K562 (cell line): ENCODE measurements at regions not wholly inside any gene's neighbourhood (a gene's known extent, or its start where the extent isn't known, plus 50 kb on each side); places are given as distances from the start of the nearest gene placed in this dataset.
A peak's percentile ranks its signal among the peaks of the same experiment; 100 is the strongest.

Experiments used
- ATAC-seq: fragments of 200-7000 bp; cut with Tn5 transposase; 3 replicates; pipeline ENCODE4 v1.9.1; 2020; ENCODE audit warnings: moderate library complexity
- BruUV-seq: library from RNA; stranded (reverse); fragments of 400-500 nt; replicated peaks from 2 replicates; lab custom pipeline; 2021; lab: Mats Ljungman, UMichigan
- CTCF ChIA-PET: fragments of 300-600 bp; formaldehyde crosslinking; extraction: SDS; loops from one replicate; lab custom pipeline; 2021; ENCODE audit warnings: low intra/inter-chr PET ratio; lab: Yijun Ruan, JAX
- POLR2A ChIA-PET: fragments of 300-600, 350-650 bp; sonication (Branson Sonifier 250); formaldehyde crosslinking; extraction: SDS; loops from one replicate; lab custom pipeline; 2021; ENCODE audit warnings: antibody characterized with exemption, inconsistent platforms; lab: Yijun Ruan, JAX
- DNase-seq, 4 experiments: peaks; one replicate each; pipeline versions ENCODE4 v3.0.0 to v3.0.0-alpha.2; 2011 to 2018; ENCODE audit warnings: low spot score in 3 of 4, mixed read lengths in 3 of 4; ENCODE audit errors: extremely low read depth in 1 of 4
- FAIRE-seq: peaks from 2 replicates; lab custom pipeline; 2011; peaks lifted over from hg19 to GRCh38; lab: Jason Lieb, UNC
- H2AFZ ChIP-seq: 2 replicates; pipeline ENCODE4 v1.6.0; 2011; ENCODE audit warnings: low read depth, low read length, control low read depth, inconsistent platforms
- H3K27ac ChIP-seq: fragments of 200-600 bp; 3 replicates; pipeline ENCODE4 v1.8.0; 2011; ENCODE audit warnings: low read depth, mild to moderate bottlenecking, control low read depth, inconsistent platforms, low read length, moderate library complexity, mixed read lengths; ENCODE audit errors: extremely low read depth
- H3K27me3 ChIP-seq, 2 experiments: fragments of 300-600 bp in 1 of 2; 2 replicates in 1 of 2; 3 replicates in 1 of 2; pipeline versions ENCODE4 v1.6.0 to v1.8.0; 2011; ENCODE audit warnings: inconsistent platforms in 2 of 2, low read length in 2 of 2, mild to moderate bottlenecking in 1 of 2, mixed read lengths in 1 of 2, moderate library complexity in 1 of 2; ENCODE audit not compliant: control insufficient read depth in 2 of 2, insufficient read depth in 2 of 2
- H3K36me3 ChIP-seq: fragments of 300-600 bp; 3 replicates; pipeline ENCODE4 v1.8.0; 2011; ENCODE audit warnings: mild to moderate bottlenecking, low read length, inconsistent platforms; ENCODE audit not compliant: control insufficient read depth, insufficient read depth
- H3K4me1 ChIP-seq, 2 experiments: fragments of 200-600 bp in 1 of 2; replicated peaks in 1 of 2; 2 replicates in 1 of 2; 3 replicates in 1 of 2; pipeline versions ENCODE4 v1.5.1 to v1.8.0; 2011; ENCODE audit warnings: inconsistent platforms in 2 of 2, low read length in 2 of 2, mild to moderate bottlenecking in 1 of 2, mixed read lengths in 1 of 2, moderate library complexity in 1 of 2; ENCODE audit not compliant: control insufficient read depth in 2 of 2, insufficient read depth in 2 of 2
- H3K4me2 ChIP-seq: 2 replicates; pipeline ENCODE4 v1.6.1; 2011; ENCODE audit warnings: low read length, control low read depth, inconsistent platforms, mixed read lengths; ENCODE audit not compliant: insufficient read depth
- H3K4me3 ChIP-seq: fragments of 200-600 bp; sonication (generic), shearing (Covaris generic); 2 replicates; pipeline ENCODE4 v1.5.1; 2016; ENCODE audit warnings: control low read depth, inconsistent platforms
- H3K79me2 ChIP-seq: fragments of 200-600 bp; 3 replicates; pipeline ENCODE4 v1.8.0; 2011; ENCODE audit warnings: low read length, inconsistent platforms; ENCODE audit not compliant: control insufficient read depth, insufficient read depth
- H3K9ac ChIP-seq, 2 experiments: 2 replicates each; pipeline versions ENCODE4 v1.6.0 to v1.6.1; 2011; ENCODE audit warnings: low read depth in 2 of 2, low read length in 2 of 2, control low read depth in 1 of 2, inconsistent platforms in 1 of 2, mild to moderate bottlenecking in 1 of 2, mixed read lengths in 1 of 2; ENCODE audit not compliant: insufficient read depth in 1 of 2
- H3K9me1 ChIP-seq: one replicate; pipeline ENCODE4 v1.6.0; 2011; ENCODE audit warnings: inconsistent platforms, mild to moderate bottlenecking, low read length, moderate library complexity; ENCODE audit not compliant: control insufficient read depth, insufficient read depth
- H3K9me3 ChIP-seq: replicated peaks from 2 replicates; pipeline ENCODE4 v1.5.1; 2011; ENCODE audit warnings: low read depth, low read length, inconsistent platforms; ENCODE audit not compliant: control insufficient read depth, insufficient read depth
- H4K20me1 ChIP-seq: replicated peaks from 2 replicates; pipeline ENCODE4 v1.6.1; 2011; ENCODE audit warnings: low read length, inconsistent platforms, mixed read lengths; ENCODE audit not compliant: control insufficient read depth, insufficient read depth
- MIER1 ChIP-seq: fragments of 450-650 bp; IDR thresholded peaks from 2 replicates; pipeline ENCODE4 v1.6.1; 2016; ENCODE audit warnings: antibody characterized with exemption, mild to moderate bottlenecking, low read depth
- SPI1 ChIP-seq: IDR thresholded peaks from 2 replicates; pipeline ENCODE4 v1.6.1; 2011; ENCODE audit warnings: low read depth, low read length, control low read depth, borderline replicate concordance
- ZNF384 ChIP-seq: IDR thresholded peaks from 2 replicates; pipeline ENCODE4 v1.6.1; 2012; ENCODE audit warnings: low read depth, low read length, improper control_type of control experiment
- WGBS: fragments of 100-300 bp; shearing (Covaris generic); methylation state at CpG from one replicate; pipeline ENCODE4 v1.1.6; 2016; ENCODE audit warnings: low coverage, mixed read lengths; ENCODE audit not compliant: insufficient coverage; ENCODE audit errors: missing lambda C conversion rate; 5-methylcytosine and 5-hydroxymethylcytosine counted together
- in situ Hi-C: fragments of 300-500 bp; cut with MboI; formaldehyde crosslinking; loops from 4 replicates; pipeline ENCODE4 v1.15.0; 2018; ENCODE audit warnings: inconsistent platforms, mixed read lengths
- intact Hi-C: fragments of 100-400 bp; cut with micrococcal nuclease; formaldehyde crosslinking; loops from 2 replicates; pipeline ENCODE4 v1.14.2; 2022
- TF ChIP-seq, protein P1 (sequence below), 2 experiments: fragments of 450-650 bp; formaldehyde crosslinking in 1 of 2; IDR thresholded peaks; 2 replicates each; pipeline versions ENCODE4 v1.4.0 to v1.6.1; 2014 to 2020; ENCODE audit warnings: mild to moderate bottlenecking in 2 of 2, borderline replicate concordance in 1 of 2, low read depth in 1 of 2
- TF ChIP-seq, protein P2 (sequence below): sonication (generic); formaldehyde crosslinking; IDR thresholded peaks from 2 replicates; pipeline ENCODE4 v1.8.1; 2022; ENCODE audit warnings: missing genetic modification reagents

DNA sequence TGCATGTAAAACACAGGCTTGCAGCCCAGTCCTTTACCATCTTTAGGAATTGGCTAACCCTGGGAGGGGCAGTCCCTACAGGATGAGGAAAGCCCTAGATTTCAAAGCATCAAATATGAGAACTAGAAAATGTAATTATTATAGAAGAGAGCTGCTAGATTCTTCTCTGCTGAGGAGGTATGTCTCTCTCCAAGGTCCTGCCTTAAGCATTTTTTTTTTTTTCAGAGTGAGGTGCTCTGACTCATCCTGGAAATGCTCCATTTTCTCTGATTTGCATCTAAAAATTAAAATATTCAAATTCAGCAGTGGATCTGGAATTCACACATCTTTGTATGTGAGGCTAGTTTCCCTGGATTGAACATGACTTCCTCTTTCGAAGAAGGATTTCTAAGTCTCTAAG is 149.8 kb downstream of the ZNF648 start:
- CTCF ChIA-PET: interaction anchor here (0.6 kb wide), 1 partner anchor 433 kb away, joined by 3 read pairs; no protein-coding TSS in a partner anchor
- Histone ChIP-seq H3K9ac (no peak overlapping the region), H3K9me3 (no peaks in the 10 kb centered on the region), H3K27ac (no peak overlapping the region), H3K27me3 (no peaks in the 10 kb centered on the region), H2AFZ (no peak overlapping the region), H3K79me2 (no peaks in the 10 kb centered on the region), H3K4me3 (no peak overlapping the region), H3K4me1 (peaks cover 0 to 6% of the 10 kb centered on the region in 2 experiments; a peak in 3 of 5 replicates), H4K20me1 (no peaks in the 10 kb centered on the region)
- intact Hi-C loops (no loop called here), in situ Hi-C loops (no loop called here)
- ATAC-seq (no peak), DNase-seq (no peak)
- POLR2A ChIA-PET: no interaction called here
- WGBS: 14% methylated on average over 1 of the region's 1 CpG
- no TSS peak for BruUV-seq
- TF ChIP-seq, protein P1, sequence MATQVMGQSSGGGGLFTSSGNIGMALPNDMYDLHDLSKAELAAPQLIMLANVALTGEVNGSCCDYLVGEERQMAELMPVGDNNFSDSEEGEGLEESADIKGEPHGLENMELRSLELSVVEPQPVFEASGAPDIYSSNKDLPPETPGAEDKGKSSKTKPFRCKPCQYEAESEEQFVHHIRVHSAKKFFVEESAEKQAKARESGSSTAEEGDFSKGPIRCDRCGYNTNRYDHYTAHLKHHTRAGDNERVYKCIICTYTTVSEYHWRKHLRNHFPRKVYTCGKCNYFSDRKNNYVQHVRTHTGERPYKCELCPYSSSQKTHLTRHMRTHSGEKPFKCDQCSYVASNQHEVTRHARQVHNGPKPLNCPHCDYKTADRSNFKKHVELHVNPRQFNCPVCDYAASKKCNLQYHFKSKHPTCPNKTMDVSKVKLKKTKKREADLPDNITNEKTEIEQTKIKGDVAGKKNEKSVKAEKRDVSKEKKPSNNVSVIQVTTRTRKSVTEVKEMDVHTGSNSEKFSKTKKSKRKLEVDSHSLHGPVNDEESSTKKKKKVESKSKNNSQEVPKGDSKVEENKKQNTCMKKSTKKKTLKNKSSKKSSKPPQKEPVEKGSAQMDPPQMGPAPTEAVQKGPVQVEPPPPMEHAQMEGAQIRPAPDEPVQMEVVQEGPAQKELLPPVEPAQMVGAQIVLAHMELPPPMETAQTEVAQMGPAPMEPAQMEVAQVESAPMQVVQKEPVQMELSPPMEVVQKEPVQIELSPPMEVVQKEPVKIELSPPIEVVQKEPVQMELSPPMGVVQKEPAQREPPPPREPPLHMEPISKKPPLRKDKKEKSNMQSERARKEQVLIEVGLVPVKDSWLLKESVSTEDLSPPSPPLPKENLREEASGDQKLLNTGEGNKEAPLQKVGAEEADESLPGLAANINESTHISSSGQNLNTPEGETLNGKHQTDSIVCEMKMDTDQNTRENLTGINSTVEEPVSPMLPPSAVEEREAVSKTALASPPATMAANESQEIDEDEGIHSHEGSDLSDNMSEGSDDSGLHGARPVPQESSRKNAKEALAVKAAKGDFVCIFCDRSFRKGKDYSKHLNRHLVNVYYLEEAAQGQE (IDR thresholded peaks at IDR 0.05; ENCODE audit: borderline replicate concordance): peak; percentile 92
- TF ChIP-seq, protein P1 (CRISPR knock-in tag; IDR thresholded peaks at IDR 0.05; ENCODE audit: low read depth): no peak
- TF ChIP-seq, protein P2, sequence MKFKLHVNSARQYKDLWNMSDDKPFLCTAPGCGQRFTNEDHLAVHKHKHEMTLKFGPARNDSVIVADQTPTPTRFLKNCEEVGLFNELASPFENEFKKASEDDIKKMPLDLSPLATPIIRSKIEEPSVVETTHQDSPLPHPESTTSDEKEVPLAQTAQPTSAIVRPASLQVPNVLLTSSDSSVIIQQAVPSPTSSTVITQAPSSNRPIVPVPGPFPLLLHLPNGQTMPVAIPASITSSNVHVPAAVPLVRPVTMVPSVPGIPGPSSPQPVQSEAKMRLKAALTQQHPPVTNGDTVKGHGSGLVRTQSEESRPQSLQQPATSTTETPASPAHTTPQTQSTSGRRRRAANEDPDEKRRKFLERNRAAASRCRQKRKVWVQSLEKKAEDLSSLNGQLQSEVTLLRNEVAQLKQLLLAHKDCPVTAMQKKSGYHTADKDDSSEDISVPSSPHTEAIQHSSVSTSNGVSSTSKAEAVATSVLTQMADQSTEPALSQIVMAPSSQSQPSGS (CRISPR knock-in tag): no peak
- TF ChIP-seq ZNF384 (peak; percentile 86), SPI1 (0 out of 2 replicates have a peak, but pooled peaks have one; percentile 20), MIER1 (0 out of 2 replicates have a peak, but pooled peaks have one; percentile 59)
- TF ChIP-seq, all 486 proteins: peak for 4
- Histone ChIP-seq H3K4me2 (no peak overlapping the region), H3K9me1 (no peaks in the 10 kb centered on the region), H3K36me3 (no peaks in the 10 kb centered on the region)
- no peak for FAIRE-seq
